HEK293 (cell line): ENCODE measurements at regions not wholly inside any gene's neighbourhood (a gene's known extent, or its start where the extent isn't known, plus 50 kb on each side); places are given as distances from the start of the nearest gene placed in this dataset.

Source experiments
- CTCF ChIA-PET: fragments of 350-600 bp; formaldehyde crosslinking; extraction: SDS; loops from one replicate; lab custom pipeline; 2021; ENCODE audit warnings: antibody characterized with exemption; lab: Yijun Ruan, JAX
- POLR2A ChIA-PET: fragments of 300-600 bp; formaldehyde crosslinking; extraction: SDS; loops from one replicate; lab custom pipeline; 2020; ENCODE audit warnings: antibody characterized with exemption, inconsistent platforms; lab: Yijun Ruan, JAX
- H3K27ac ChIP-seq: fragments of 200-500 bp; sonication (Bioruptor generic); 2 replicates; pipeline ENCODE4 v1.5.1; 2014; ENCODE audit warnings: low read depth, low read length, control low read depth, inconsistent platforms; ENCODE audit errors: extremely low read depth
- H3K36me3 ChIP-seq, 2 experiments: fragments of 200-500 bp in 1 of 2; sonication (Bioruptor generic) in 1 of 2; 1 replicate in 1 of 2; 2 replicates in 1 of 2; pipeline ENCODE4 v1.5.1; 2014 to 2017; ENCODE audit warnings: inconsistent platforms in 2 of 2, low read length in 2 of 2; ENCODE audit not compliant: control insufficient read depth in 2 of 2, insufficient read depth in 1 of 2
- H3K4me1 ChIP-seq: fragments of 200-500 bp; sonication (Bioruptor generic); 2 replicates; pipeline ENCODE4 v1.5.1; 2014; ENCODE audit warnings: mild to moderate bottlenecking, low read length, inconsistent platforms; ENCODE audit not compliant: control insufficient read depth, insufficient read depth
- H3K4me3 ChIP-seq: 2 replicates; pipeline ENCODE4 v1.5.1; 2011; ENCODE audit warnings: low read depth, mild to moderate bottlenecking, control low read depth, low read length, moderate library complexity
- H3K9me3 ChIP-seq: fragments of 200-500 bp; sonication (Bioruptor generic); 2 replicates; pipeline ENCODE4 v1.5.1; 2014; ENCODE audit warnings: low read depth, low read length, inconsistent platforms; ENCODE audit not compliant: control insufficient read depth, insufficient read depth
- AEBP2 ChIP-seq: fragments of 450-650 bp; formaldehyde crosslinking; IDR thresholded peaks from 2 replicates; pipeline ENCODE4 v1.5.1; 2016; ENCODE audit warnings: missing biosample characterization, missing genetic modification characterization, borderline replicate concordance
- HOXC10 ChIP-seq: sonication (generic); formaldehyde crosslinking; IDR thresholded peaks from 2 replicates; pipeline ENCODE4 v1.8.1; 2023; ENCODE audit warnings: mild to moderate bottlenecking, missing genetic modification reagents
- KLF10 ChIP-seq: fragments of 450-650 bp; IDR thresholded peaks from 2 replicates; pipeline ENCODE4 v1.5.1; 2018; ENCODE audit warnings: missing biosample characterization, mild to moderate bottlenecking, missing genetic modification characterization
- SCRT2 ChIP-seq: fragments of 450-650 bp; formaldehyde crosslinking; IDR thresholded peaks from 2 replicates; pipeline ENCODE4 v1.5.1; 2016; ENCODE audit warnings: missing biosample characterization, missing genetic modification characterization
- ZFHX2 ChIP-seq: fragments of 450-650 bp; formaldehyde crosslinking; conservative IDR thresholded peaks from 2 replicates; pipeline ENCODE4 v1.5.1; 2016; ENCODE audit warnings: missing biosample characterization, missing genetic modification characterization
- ZFP3 ChIP-seq: fragments of 450-650 bp; formaldehyde crosslinking; IDR thresholded peaks from 2 replicates; pipeline ENCODE4 v1.5.1; 2016; ENCODE audit warnings: low read depth, missing biosample characterization, missing genetic modification characterization
- ZFP37 ChIP-seq: fragments of 450-650 bp; formaldehyde crosslinking; IDR thresholded peaks from 2 replicates; pipeline ENCODE4 v1.5.1; 2016; ENCODE audit warnings: missing biosample characterization, missing genetic modification characterization
- ZNF16 ChIP-seq: fragments of 450-650 bp; formaldehyde crosslinking; IDR thresholded peaks from 2 replicates; pipeline ENCODE4 v1.5.1; 2016; ENCODE audit warnings: low read depth, missing biosample characterization, missing genetic modification characterization
- ZNF169 ChIP-seq: fragments of 450-650 bp; formaldehyde crosslinking; IDR thresholded peaks from 2 replicates; pipeline ENCODE4 v1.5.1; 2016; ENCODE audit warnings: missing biosample characterization, missing genetic modification characterization
- ZNF423 ChIP-seq: fragments of 450-650 bp; formaldehyde crosslinking; IDR thresholded peaks from 2 replicates; pipeline ENCODE4 v1.5.1; 2016; ENCODE audit warnings: missing biosample characterization, missing genetic modification characterization
- ZNF426 ChIP-seq: fragments of 450-650 bp; formaldehyde crosslinking; IDR thresholded peaks from 2 replicates; pipeline ENCODE4 v1.5.1; 2017; ENCODE audit warnings: missing biosample characterization, missing genetic modification characterization, mild to moderate bottlenecking, inconsistent platforms, moderate library complexity
- ZNF514 ChIP-seq: fragments of 450-650 bp; formaldehyde crosslinking; IDR thresholded peaks from 2 replicates; pipeline ENCODE4 v1.5.1; 2016; ENCODE audit warnings: missing biosample characterization, missing genetic modification characterization
- ZNF530 ChIP-seq: fragments of 450-650 bp; formaldehyde crosslinking; IDR thresholded peaks from 2 replicates; pipeline ENCODE4 v1.5.1; 2016; ENCODE audit warnings: low read depth, missing biosample characterization, missing genetic modification characterization
- ZNF600 ChIP-seq: fragments of 450-650 bp; formaldehyde crosslinking; IDR thresholded peaks from 2 replicates; pipeline ENCODE4 v1.5.1; 2016; ENCODE audit warnings: missing biosample characterization, missing genetic modification characterization
- ZNF768 ChIP-seq: fragments of 450-650 bp; formaldehyde crosslinking; IDR thresholded peaks from 2 replicates; pipeline ENCODE4 v1.5.1; 2018; ENCODE audit warnings: missing biosample characterization, mild to moderate bottlenecking, missing genetic modification characterization
- ZNF777 ChIP-seq: fragments of 450-650 bp; formaldehyde crosslinking; IDR thresholded peaks from 2 replicates; pipeline ENCODE4 v1.5.1; 2017; ENCODE audit warnings: missing biosample characterization, missing genetic modification characterization, borderline replicate concordance
- ZSCAN4 ChIP-seq: fragments of 450-650 bp; formaldehyde crosslinking; IDR thresholded peaks from 2 replicates; pipeline ENCODE4 v1.5.1; 2017; ENCODE audit warnings: missing biosample characterization, missing genetic modification characterization
- TF ChIP-seq, protein P1 (sequence below): fragments of 450-650 bp; formaldehyde crosslinking; IDR thresholded peaks from 2 replicates; pipeline ENCODE4 v1.5.1; 2016; ENCODE audit warnings: missing biosample characterization, missing genetic modification characterization, borderline replicate concordance
- TF ChIP-seq, protein P2 (sequence below): fragments of 450-650 bp; formaldehyde crosslinking; IDR thresholded peaks from 2 replicates; pipeline ENCODE4 v1.5.1; 2016; ENCODE audit warnings: missing biosample characterization, missing genetic modification characterization

DNA sequence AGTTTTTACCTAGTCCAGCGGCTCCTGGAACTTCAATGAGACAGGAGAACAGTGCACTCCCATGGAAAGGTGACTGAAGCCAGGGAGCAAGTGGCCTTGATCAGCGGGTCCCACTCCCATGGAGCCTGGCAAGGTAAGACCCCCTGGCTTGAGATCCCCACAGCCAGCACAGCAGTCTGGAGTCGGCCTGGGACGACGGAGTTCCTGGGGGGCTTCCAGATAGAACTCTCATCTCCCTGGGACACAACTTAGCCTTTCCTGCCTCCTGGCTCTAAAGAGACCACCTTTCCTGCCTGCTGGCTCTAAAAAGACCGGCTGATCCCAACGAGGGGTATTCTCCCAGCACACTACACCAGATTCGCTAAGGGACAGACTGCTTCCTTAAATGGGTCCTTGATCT lies 1279.0 kb upstream of the GOT2 start:
- POLR2A ChIA-PET = no interaction called here
- H3K4me1 ChIP-seq = no peaks in the 10 kb centered on the region
- no peak overlapping the region for H3K27ac ChIP-seq
- CTCF ChIA-PET = no interaction called here
- H3K36me3 ChIP-seq = no peaks in the 10 kb centered on the region
- TF ChIP-seq ZNF423 (tag by site-specific recombination) (no peak), KLF10 (tag by site-specific recombination) (no peak), ZNF514 (tag by site-specific recombination) (no peak), ZNF600 (tag by site-specific recombination) (no peak), ZFHX2 (tag by site-specific recombination) (no peak), ZFP3 (no peak), ZSCAN4 (tag by site-specific recombination) (no peak), ZNF777 (tag by site-specific recombination) (no peak), HOXC10 (CRISPR knock-in tag) (no peak), AEBP2 (tag by site-specific recombination) (no peak), ZFP37 (tag by site-specific recombination) (no peak), ZNF16 (tag by site-specific recombination) (no peak), SCRT2 (tag by site-specific recombination) (no peak), ZNF169 (tag by site-specific recombination) (no peak), ZNF426 (tag by site-specific recombination) (no peak), ZNF768 (tag by site-specific recombination) (no peak), ZNF530 (tag by site-specific recombination) (no peak)
- TF ChIP-seq, protein P1, sequence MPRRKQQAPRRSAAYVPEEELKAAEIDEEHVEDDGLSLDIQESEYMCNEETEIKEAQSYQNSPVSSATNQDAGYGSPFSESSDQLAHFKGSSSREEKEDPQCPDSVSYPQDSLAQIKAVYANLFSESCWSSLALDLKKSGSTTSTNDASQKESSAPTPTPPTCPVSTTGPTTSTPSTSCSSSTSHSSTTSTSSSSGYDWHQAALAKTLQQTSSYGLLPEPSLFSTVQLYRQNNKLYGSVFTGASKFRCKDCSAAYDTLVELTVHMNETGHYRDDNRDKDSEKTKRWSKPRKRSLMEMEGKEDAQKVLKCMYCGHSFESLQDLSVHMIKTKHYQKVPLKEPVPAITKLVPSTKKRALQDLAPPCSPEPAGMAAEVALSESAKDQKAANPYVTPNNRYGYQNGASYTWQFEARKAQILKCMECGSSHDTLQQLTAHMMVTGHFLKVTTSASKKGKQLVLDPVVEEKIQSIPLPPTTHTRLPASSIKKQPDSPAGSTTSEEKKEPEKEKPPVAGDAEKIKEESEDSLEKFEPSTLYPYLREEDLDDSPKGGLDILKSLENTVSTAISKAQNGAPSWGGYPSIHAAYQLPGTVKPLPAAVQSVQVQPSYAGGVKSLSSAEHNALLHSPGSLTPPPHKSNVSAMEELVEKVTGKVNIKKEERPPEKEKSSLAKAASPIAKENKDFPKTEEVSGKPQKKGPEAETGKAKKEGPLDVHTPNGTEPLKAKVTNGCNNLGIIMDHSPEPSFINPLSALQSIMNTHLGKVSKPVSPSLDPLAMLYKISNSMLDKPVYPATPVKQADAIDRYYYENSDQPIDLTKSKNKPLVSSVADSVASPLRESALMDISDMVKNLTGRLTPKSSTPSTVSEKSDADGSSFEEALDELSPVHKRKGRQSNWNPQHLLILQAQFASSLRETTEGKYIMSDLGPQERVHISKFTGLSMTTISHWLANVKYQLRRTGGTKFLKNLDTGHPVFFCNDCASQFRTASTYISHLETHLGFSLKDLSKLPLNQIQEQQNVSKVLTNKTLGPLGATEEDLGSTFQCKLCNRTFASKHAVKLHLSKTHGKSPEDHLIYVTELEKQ (tag by site-specific recombination) = no peak
- TF ChIP-seq, protein P2, sequence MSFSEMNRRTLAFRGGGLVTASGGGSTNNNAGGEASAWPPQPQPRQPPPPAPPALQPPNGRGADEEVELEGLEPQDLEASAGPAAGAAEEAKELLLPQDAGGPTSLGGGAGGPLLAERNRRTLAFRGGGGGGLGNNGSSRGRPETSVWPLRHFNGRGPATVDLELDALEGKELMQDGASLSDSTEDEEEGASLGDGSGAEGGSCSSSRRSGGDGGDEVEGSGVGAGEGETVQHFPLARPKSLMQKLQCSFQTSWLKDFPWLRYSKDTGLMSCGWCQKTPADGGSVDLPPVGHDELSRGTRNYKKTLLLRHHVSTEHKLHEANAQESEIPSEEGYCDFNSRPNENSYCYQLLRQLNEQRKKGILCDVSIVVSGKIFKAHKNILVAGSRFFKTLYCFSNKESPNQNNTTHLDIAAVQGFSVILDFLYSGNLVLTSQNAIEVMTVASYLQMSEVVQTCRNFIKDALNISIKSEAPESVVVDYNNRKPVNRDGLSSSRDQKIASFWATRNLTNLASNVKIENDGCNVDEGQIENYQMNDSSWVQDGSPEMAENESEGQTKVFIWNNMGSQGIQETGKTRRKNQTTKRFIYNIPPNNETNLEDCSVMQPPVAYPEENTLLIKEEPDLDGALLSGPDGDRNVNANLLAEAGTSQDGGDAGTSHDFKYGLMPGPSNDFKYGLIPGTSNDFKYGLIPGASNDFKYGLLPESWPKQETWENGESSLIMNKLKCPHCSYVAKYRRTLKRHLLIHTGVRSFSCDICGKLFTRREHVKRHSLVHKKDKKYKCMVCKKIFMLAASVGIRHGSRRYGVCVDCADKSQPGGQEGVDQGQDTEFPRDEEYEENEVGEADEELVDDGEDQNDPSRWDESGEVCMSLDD = no peak
- H3K9me3 ChIP-seq = no peaks in the 10 kb centered on the region
- H3K4me3 ChIP-seq = no peak overlapping the region
